HG02852 (cell line): ENCODE measurements at regions not wholly inside any gene's neighbourhood (a gene's known extent, or its start where the extent isn't known, plus 50 kb on each side); places are given as distances from the start of the nearest gene placed in this dataset.
"Not testable (repeated sequence)": the region's sequence is repeated elsewhere in the genome, so short reads cannot be mapped to it uniquely, and the experiment has no call there.

Experiments
- ATAC-seq: cut with Tn5 transposase; IDR thresholded peaks from one replicate; pipeline ENCODE4 v1.9.1; 2021; ENCODE audit warnings: mild to moderate bottlenecking, moderate library complexity; ENCODE audit not compliant: unreplicated experiment

- no peak for ATAC-seq
Measured at GRCh38 chr5:120083851-120084542, 380.1 kb upstream of the PRR16 start.

GRCh38 chr5:120084543-120084870 lies 379.6 kb upstream of the PRR16 start:
- ATAC-seq: no peak

GRCh38 chr5:120086081-120086480 lies 378.0 kb upstream of the PRR16 start:
- no peak for ATAC-seq

GRCh38 chr5:120088412-120088811 lies 375.7 kb upstream of the PRR16 start:
- no peak for ATAC-seq

DNA sequence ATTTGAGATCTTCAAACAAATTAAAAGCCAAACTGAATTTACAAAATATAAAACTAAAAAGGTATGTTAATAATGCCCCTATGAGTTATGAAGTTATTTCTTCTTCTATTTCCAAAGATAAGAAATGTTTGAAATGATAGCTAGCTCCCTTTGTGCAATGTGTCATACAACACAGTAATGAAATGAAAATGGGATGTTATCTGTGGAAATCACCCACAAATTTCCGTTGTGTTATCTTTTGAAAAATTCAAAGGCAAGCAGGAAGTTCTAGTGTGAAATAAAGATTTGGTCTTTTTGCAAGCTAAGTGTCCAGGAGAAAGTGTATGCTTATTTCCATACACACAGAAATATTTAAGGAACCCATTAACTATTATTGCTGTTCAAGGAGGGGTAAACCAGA lies 375.3 kb upstream of the PRR16 start:
- ATAC-seq: no peak

DNA sequence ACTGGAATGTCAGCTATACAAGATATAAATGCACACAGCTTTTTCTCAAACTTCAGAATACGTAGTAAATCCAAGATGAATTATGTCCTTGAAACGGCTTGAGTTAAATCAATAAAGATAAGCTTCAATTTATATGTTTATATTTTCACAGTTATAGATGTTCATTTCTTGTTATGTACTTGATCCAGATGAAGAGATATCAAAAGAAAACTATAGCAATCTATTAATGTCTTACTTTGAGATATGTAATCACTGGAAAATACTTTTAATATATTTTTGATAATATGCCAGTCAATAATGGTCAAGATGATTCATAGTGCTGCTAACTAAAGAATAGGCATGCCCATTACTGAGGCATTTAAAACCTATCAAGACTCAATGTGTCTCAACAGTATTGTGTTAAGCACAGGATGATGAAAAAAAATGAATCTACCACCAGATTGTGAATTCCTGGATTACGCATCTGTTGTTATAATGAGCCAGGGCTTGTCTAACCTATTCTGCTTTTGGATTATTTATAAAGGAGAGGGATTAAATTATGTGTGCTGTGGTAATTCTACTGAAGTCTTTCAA lies 372.6 kb upstream of the PRR16 start:
- no peak for ATAC-seq

DNA sequence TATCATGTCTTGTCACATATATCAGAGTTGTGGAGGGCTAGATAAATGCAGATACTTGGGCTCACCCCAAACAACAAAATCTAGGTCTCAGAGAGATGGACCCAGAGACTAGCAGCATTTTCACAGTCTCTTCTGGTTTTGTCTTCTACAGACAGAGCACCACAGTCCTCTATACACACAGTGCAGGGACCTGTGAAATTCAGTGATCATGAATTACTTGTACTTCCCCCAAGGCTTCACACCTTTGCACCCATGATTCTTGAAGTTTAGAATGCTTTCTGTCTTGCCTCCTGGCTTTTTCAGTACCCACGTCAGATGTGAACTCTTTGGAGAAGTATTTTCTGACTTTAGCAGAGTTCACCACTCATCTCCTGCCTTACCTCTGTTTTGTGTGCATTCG lies 371.5 kb upstream of the PRR16 start:
- ATAC-seq: no peak

DNA sequence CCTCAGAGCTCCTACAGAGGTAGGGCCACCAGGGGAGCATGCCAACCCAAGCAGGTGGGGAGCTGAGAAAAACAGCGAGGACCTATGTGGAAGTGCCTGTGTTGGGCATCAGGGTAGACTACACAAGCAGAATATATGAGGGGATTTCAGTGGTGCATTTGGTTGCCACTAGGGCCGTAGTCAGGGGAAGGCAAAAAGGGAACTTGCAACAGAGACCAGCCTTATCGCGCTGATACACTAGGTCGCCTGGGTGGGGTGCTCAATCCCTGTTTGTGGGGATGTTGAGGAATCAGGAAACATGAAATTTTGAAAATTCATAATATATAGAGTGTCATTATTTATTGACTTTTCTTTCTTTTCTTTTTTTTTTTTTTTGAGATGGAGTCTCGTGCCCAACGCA lies 370.9 kb upstream of the PRR16 start:
- ATAC-seq: no peak

DNA sequence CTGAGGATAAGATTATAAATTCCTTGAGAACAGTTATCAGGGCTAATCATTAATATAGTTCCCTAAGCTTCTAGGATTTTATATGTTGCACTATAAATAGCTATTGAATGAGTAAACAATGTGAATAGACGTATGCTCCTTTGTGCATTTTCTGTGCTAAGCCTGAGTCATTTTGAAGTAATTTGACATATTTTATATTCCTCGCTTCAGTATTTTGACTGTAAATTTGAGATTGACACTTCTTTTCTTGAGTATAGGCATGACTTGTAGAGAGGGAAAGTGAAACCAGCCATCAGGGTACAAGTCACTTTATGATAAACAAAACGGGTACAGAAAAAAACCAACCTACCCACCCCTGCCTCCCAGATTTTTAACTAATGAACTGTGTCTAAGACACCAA lies 367.7 kb upstream of the PRR16 start:
- ATAC-seq: peak; percentile 41

DNA sequence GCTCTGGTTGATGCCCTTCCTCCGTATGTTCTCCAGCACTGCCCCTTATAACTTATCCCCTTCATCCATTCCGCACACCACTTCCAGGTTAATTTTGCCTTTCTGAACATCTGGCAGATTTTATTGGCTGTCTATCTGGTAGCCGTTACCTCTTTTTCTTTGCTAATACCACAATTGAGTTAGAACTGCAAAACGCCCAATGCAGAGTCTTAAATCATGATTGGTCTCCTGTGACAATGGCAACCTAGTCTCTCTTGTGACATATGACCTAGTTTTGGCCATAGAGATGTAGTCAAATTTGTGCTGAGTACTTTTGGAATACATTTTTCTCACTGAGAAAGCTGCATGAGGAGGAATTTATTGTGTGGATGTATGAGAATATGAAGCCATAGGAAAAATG lies 365.7 kb upstream of the PRR16 start:
- ATAC-seq: no peak

DNA sequence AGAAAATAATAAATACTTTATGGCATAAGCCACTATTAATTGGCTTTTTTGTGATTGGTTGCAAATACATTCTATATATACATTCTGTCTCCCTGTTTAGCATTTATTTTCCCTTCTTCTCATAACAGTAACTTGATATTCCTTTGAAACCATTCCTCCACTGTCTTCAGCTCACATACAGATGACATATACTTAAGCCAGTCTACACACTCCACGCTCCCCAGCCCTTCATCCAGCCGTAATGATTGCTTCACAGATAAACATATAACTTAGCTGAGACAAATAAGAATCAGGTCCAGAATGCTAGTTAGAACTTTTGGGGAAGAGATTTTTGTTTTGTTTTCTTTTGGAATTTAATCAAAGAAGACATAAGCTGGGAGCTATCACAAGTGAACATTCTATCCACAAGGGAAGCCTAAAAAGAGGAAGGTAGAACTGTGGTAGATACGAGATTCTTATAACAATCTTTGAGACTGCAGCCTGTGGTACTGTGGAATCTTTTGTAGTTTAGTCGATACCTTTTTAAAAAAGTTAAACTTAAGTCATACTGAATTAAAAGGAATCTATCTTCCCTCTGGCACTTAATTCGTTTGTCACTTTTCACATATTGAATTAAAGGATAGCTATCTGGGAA lies 365.1 kb upstream of the PRR16 start:
- no peak for ATAC-seq

GRCh38 chr5:120101771-120102170 lies 362.3 kb upstream of the PRR16 start:
- ATAC-seq: no peak

DNA sequence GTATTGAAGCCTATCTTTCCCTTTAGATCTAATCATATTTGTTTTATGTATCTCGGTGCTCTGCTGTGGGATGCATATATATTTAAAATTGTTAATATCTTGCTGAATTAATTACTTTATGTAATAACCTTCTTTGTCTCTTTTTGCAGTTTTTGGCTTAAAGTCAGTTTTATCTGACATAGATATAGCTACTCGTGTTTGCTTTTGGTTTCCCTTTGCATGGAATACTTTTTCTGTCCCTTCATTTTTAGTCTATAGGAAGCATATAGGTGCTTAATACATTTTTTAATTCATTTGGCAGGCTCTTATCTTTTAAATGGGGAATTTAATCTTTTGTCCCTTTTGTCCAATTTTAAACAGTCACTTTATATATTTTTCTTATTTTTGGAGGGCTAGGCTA lies 360.6 kb upstream of the PRR16 start:
- no peak for ATAC-seq

DNA sequence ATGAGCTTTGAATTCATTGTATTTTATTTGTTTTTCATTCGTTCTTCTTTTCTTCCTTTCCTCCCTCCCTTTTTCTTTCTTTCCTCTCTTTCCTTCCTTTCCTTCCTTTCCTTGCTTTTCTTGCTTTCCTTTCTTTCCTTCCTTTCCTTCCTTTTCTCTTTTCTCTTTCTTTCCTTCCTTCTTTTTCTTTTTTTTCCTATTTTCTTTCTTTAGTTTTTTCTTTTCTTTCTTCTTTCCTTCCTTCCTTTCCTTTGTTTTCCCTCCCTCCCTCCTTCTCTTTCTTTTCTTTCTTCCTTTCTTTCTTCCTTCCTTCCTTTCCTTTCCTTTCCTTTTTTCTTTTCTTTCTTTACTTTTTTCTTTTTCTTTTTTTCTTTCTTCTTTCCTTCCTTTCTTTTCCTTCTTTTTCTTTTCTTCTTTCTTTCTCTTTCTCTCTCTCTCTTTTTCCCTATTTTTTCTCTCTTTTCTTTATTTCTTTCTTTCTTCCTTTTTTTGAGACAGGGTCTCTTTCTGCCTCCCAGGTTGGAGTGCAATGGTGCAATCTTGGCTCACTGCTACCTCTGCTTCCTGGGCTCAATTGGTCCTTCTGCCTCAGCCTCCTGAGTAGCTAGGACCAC lies 357.1 kb upstream of the PRR16 start:
- no peak for ATAC-seq

DNA sequence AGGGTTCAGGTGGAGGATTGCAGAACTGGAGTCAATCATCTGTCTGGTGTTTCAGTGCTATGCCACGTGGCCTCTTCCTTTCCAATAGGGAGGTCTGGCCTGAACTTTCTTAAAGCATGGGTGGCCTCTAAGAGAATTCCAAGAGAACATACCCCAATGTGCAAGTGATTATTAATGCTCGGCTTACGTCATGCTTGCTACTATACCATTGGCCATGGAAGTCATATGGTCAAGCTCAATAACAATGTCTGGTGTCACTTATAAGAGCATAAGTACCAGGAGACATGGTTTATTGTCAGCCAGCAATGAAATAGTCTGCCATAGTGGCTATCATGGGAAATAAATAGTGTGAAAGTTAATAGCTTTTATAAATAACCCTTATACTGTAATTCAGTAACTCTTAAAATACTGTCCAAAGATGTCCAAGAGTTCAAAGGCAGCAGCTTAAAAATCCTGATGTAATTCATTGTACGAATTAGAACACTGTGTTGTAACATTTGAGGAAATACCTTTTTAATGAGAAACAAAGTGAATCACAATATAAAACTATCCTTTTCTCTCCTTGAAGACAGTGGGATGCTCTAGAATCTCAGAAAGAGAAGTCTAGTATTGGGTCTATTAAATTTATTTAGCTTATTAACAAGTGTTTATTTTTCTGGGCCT lies 355.4 kb upstream of the PRR16 start:
- no peak for ATAC-seq

DNA sequence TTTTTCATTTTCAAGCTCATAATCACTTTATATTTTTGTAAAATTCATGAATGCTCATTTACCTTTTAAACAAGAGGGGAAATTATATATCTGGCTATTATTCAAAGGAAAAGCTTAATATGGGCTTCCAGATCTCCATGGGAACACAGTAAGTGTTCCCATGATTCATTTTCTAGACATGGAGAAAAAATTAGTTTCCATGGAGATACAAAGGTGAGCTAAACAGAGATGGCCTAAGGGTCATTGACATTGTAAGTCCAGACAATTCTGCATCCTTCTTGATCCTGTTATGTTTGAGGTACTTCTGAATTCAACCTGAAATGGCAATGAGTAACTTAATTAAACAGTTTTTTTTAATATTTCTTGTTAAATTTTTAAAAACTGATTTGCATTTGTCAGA lies 341.4 kb upstream of the PRR16 start:
- ATAC-seq: no peak

GRCh38 chr5:120124031-120124430 lies 340.1 kb upstream of the PRR16 start:
- no peak for ATAC-seq

GRCh38 chr5:120124961-120125360 lies 339.1 kb upstream of the PRR16 start:
- ATAC-seq: no peak

DNA sequence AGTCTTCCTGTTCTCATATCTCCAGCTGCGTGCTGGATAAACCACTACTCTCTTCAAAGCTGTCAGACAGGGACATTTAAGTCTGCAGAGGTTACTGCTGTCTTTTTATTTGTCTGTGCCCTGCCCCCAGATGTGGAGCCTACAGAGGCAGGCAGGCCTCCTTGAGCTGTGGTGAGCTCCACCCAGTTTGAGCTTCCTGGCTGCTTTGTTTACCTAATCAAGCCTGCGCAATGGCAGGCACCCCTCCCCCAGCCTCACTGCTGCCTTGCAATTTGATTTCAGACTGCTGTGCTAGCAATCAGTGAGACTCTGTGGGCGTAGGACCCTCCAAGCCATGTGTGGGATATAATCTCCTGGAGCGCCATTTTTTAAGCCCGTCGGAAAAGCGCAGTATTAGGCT lies 331.8 kb upstream of the PRR16 start:
- ATAC-seq: not testable (repeated sequence)

- ATAC-seq: no peak
Measured at GRCh38 chr5:120134944-120135343, 329.2 kb upstream of the PRR16 start.

DNA sequence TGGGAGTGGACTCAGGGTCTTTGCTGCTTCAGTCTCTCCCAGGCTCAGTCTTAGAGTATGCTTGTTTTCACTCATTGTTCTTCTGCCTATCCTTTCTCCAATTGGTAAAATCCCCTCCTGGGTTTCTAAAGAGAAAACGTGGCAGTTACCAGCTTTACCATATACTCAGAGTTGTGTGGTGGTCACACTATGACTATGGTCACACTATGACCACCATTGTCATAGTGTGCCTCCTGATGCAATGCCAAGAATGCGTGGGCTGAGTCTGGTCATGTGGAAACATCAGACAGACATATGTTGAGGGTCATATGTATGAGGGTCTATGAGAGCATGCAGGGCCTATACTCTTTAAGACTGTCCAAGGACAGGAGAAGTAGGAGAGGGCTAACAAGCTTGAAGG lies 326.5 kb upstream of the PRR16 start:
- ATAC-seq: no peak

GRCh38 chr5:120139039-120139438 lies 325.1 kb upstream of the PRR16 start:
- no peak for ATAC-seq
